HG03571 (cell line): ENCODE measurements at regions not wholly inside any gene's neighbourhood (a gene's known extent, or its start where the extent isn't known, plus 50 kb on each side); places are given as distances from the start of the nearest gene placed in this dataset.

Experiments used
- ATAC-seq: cut with Tn5 transposase; IDR thresholded peaks from one replicate; pipeline ENCODE4 v1.9.1; 2021; ENCODE audit not compliant: unreplicated experiment

- no peak for ATAC-seq
These were observed 311.7 kb upstream of the TLE3 start for GRCh38 chr15:70409388-70409787.

- ATAC-seq: no peak
These were observed 310.2 kb upstream of the TLE3 start for GRCh38 chr15:70407955-70408354.

GRCh38 chr15:70407336-70407670, 309.6 kb upstream of the TLE3 start:
- no peak for ATAC-seq

- ATAC-seq: no peak
These were observed 309.1 kb upstream of the TLE3 start for GRCh38 chr15:70406617-70407335.

GRCh38 chr15:70401709-70402108, 304.0 kb upstream of the TLE3 start:
- no peak for ATAC-seq

- ATAC-seq: no peak
These were observed 303.2 kb upstream of the TLE3 start for GRCh38 chr15:70400766-70401541.

GRCh38 chr15:70399204-70399603, 301.5 kb upstream of the TLE3 start:
- ATAC-seq: no peak

- no peak for ATAC-seq
These were observed 301.0 kb upstream of the TLE3 start for GRCh38 chr15:70398694-70399093.

- ATAC-seq: no peak
These were observed 299.1 kb upstream of the TLE3 start for GRCh38 chr15:70396807-70397206.

GRCh38 chr15:70395164-70395563, 297.4 kb upstream of the TLE3 start:
- ATAC-seq: no peak

GRCh38 chr15:70390723-70391122, 293.0 kb upstream of the TLE3 start:
- ATAC-seq: no peak

- ATAC-seq: no peak
These were observed 290.3 kb upstream of the TLE3 start for GRCh38 chr15:70387993-70388392.

- no peak for ATAC-seq
These were observed 289.4 kb upstream of the TLE3 start for GRCh38 chr15:70387081-70387480.

GRCh38 chr15:70385711-70386110, 288.0 kb upstream of the TLE3 start:
- ATAC-seq: no peak

GRCh38 chr15:70385052-70385451, 287.3 kb upstream of the TLE3 start:
- ATAC-seq: no peak

GRCh38 chr15:70383856-70384255, 286.1 kb upstream of the TLE3 start:
- no peak for ATAC-seq

GRCh38 chr15:70382762-70383458, 285.2 kb upstream of the TLE3 start:
- no peak for ATAC-seq

GRCh38 chr15:70382009-70382749, 284.5 kb upstream of the TLE3 start:
- no peak for ATAC-seq

- ATAC-seq: no peak
These were observed 282.5 kb upstream of the TLE3 start for GRCh38 chr15:70379938-70380883.

- no peak for ATAC-seq
These were observed 281.4 kb upstream of the TLE3 start for GRCh38 chr15:70379134-70379533.
